Epithelial cell of esophagus (primary cell): ENCODE measurements at regions not wholly inside any gene's neighbourhood (a gene's known extent, or its start where the extent isn't known, plus 50 kb on each side); places are given as distances from the start of the nearest gene placed in this dataset.

Source experiments
- DNase-seq: peaks from one replicate; pipeline ENCODE4 v3.0.0; 2010; ENCODE audit warnings: low read depth
- H3K4me3 ChIP-seq: 2 replicates; pipeline ENCODE4 v1.5.1; 2011; ENCODE audit warnings: mild to moderate bottlenecking, low read length, control low read depth
- CTCF ChIP-seq: IDR thresholded peaks from 2 replicates; pipeline ENCODE4 v1.5.1; 2011; ENCODE audit warnings: low read depth, mild to moderate bottlenecking, low read length, control low read depth, inconsistent platforms; ENCODE audit not compliant: insufficient read depth; ENCODE audit errors: missing control alignments

- H3K4me3 ChIP-seq, result no peak overlapping the region
- TF ChIP-seq CTCF, result no peak
- DNase-seq, result peak; percentile 90
Observed at GRCh38 chr1:193614817-193615216, 428.4 kb upstream of the B3GALT2 start.

- no peak for TF ChIP-seq CTCF
- no peak for DNase-seq
- H3K4me3 ChIP-seq, result no peak overlapping the region
Observed at GRCh38 chr1:193614275-193614674, 427.9 kb upstream of the B3GALT2 start.

- no peak for DNase-seq
- TF ChIP-seq CTCF, result no peak
- H3K4me3 ChIP-seq, result no peak overlapping the region
Observed at GRCh38 chr1:193613041-193613440, 426.6 kb upstream of the B3GALT2 start.

GRCh38 chr1:193609592-193609991 lies 423.2 kb upstream of the B3GALT2 start:
- no peak for DNase-seq
- TF ChIP-seq CTCF, result no peak

GRCh38 chr1:193607787-193608186 lies 421.4 kb upstream of the B3GALT2 start:
- no peak for DNase-seq
- no peak for TF ChIP-seq CTCF
- H3K4me3 ChIP-seq, result no peak overlapping the region

More at GRCh38 chr1:193609592-193609991, 423.2 kb upstream of the B3GALT2 start:
- H3K4me3 ChIP-seq, result no peak overlapping the region

- no peak for DNase-seq
- TF ChIP-seq CTCF, result no peak
- no peak overlapping the region for H3K4me3 ChIP-seq
Observed at GRCh38 chr1:193606035-193606434, 419.6 kb upstream of the B3GALT2 start.

- TF ChIP-seq CTCF, result no peak
- no peak overlapping the region for H3K4me3 ChIP-seq
- DNase-seq, result no peak
Observed at GRCh38 chr1:193602705-193603104, 416.3 kb upstream of the B3GALT2 start.
